GM19023 (cell line): ENCODE measurements at regions not wholly inside any gene's neighbourhood (a gene's known extent, or its start where the extent isn't known, plus 50 kb on each side); places are given as distances from the start of the nearest gene placed in this dataset.
"Not testable (repeated sequence)": the region's sequence is repeated elsewhere in the genome, so short reads cannot be mapped to it uniquely, and the experiment has no call there.

Experiments
- ATAC-seq: cut with Tn5 transposase; IDR thresholded peaks from one replicate; pipeline ENCODE4 v1.9.1; 2021; ENCODE audit warnings: mild to moderate bottlenecking, moderate library complexity; ENCODE audit not compliant: unreplicated experiment

DNA sequence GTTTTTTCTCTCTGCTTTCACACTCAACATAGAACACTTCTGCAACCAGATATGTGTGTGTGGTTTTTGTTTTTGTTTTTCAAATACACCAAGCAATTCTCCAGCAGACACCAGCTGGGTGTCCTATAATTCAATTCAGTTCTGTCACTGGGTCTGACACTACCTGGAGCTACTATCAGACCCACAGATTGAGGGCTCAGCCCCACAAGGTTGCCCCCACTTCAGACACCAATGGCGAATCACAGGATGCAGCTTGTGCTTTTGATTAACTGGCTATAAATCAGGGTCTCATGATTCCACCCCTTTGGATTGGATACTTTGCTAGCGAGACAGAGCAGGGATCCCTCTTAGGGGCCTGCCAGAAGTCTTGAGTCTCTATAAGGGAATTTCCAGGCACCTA lies 462.2 kb upstream of the NRP1 start:
- ATAC-seq: no peak

DNA sequence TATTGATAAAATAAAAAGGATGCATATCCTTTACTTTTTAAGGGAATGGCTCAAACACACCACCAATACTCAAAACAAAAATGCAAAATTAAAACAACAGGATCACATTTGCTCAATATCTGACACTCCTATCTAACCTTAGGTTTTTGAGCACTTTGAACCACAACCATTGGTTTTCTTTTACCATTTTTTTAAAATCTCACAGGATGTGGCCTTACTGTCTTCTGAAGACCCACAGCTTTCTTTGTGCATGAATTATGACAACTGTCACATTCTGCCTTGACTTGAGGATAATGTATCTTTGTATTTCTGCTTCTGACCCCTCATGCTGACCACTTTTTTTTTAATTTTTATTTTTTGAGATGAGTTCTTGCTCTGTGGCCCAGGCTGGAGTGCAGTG lies 461.1 kb upstream of the NRP1 start:
- no peak for ATAC-seq

DNA sequence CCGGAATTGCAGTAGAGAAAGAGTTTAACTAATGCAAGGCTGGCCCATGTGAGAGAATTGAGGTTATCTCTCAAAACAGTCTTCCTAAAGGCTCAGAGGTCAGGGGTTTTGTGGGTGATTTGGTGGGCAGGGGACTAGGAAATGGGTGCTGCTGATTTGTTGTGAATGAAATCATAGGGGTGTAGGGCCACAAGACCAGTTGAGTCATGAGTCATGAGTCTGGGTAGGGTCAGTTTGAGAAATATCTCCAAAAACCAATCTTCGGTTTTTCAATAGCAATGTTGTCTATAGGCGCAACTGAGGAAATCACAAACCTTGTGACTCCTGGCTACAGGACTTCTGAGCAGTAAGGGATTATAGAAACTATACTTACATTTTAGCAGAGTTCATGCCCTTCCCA lies 460.0 kb upstream of the NRP1 start:
- no peak for ATAC-seq

DNA sequence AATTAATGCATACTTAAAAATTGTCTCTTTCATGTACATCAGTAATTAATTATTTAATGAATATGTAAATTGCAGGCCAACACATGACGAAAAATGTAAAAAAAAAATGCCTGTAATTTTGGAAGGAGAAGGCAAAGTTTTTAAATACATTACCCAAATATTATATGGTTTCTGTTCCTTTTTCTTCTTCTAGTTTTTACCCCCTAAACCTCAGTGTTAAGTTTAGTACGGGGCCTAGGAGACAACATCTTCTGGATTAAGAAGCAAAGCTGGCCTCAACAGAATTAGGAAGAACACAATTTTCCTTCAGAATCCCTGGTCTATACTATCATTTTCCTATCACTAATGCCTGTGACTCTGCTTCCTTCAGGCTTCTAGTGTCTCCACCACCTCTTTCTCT lies 459.3 kb upstream of the NRP1 start:
- ATAC-seq: no peak

DNA sequence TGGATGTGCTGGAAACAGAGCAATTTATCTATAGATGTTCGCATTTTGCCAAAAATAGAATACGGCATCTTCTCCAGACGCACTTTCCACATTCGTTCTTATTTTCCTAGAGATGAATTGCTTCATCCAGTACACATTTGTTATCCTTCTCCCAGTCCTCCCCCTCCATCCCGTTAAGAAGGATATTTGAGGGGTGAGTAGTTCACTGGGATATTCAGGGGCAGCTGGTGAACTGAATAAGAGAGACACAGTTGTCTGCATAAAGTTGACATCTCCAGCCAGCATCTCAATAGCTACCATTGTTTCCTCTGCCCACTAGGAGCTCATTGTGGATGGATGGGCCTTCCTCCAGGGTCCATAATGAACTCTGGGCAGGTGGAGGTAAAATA lies 456.8 kb upstream of the NRP1 start:
- ATAC-seq: no peak

DNA sequence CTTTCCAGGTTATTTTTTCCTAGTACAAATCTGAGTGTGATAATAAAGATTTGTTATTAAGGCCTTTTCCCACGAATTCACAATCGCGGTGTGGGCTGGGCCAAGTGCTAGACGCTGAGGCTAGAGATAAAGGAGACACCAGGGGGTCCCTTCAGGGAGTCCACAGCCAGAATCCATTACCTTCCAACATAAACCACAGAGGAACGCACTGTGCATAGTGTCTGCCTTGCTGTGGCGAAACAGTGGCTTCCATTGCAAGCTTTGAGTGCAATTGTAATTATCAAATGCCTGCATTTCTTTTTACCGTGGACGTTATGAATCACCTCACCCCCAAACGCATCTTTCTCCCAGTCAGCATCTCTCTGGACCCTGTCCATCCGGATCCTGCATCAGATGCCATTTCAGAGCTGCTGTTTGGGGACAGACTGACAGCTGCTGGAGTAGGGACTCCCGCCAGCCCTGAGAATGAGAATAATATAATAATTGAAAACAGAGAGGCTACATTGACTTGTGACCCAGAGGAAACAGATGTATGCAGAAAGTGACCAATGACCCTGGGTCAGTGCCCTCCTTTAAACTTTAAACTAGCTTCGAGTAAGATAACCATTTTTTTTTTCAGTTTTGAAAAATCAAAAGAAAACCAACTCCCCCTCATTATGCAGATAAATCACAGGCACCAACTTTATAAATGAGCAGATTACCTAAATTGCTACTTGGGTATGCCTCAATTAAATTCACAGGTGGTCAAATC lies 456.2 kb upstream of the NRP1 start:
- no peak for ATAC-seq

DNA sequence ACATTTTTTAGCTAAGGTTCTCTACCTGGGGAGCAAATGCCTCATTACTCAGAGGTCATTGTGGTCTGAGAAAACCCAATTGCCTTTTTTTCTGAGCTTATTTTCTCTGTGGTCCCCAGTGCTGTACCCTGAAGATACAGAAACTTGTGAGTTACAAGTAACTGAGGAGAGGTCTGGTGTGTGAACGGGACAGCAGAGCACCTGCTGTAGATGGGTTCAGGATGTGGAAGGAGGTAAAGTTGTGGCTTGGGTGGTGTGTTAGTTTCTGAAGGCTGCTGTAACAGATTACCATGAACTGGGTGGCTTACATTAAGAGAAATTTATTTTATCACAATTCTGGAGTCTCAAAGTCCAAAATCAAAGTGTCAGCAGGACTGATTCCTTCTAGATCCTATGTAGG lies 449.1 kb upstream of the NRP1 start:
- ATAC-seq: no peak

DNA sequence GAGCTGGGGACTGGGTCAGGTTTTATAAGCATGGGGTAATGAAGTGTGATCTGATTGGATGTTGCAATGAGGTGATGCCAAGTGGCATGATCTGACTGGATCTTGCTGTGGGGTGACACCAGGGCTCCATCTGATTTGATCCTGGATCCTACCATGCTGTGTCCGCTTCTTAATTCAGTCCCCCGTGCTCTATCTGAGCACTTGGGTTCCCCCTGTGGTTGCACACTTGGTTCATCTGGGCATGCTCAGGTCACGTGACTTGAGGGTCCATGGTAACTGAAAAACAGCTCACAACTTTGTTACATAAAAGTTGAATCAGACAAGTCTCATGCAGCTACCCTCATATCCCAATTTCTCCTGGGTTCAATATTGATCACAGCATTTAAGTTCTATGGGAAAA lies 448.6 kb upstream of the NRP1 start:
- no peak for ATAC-seq

DNA sequence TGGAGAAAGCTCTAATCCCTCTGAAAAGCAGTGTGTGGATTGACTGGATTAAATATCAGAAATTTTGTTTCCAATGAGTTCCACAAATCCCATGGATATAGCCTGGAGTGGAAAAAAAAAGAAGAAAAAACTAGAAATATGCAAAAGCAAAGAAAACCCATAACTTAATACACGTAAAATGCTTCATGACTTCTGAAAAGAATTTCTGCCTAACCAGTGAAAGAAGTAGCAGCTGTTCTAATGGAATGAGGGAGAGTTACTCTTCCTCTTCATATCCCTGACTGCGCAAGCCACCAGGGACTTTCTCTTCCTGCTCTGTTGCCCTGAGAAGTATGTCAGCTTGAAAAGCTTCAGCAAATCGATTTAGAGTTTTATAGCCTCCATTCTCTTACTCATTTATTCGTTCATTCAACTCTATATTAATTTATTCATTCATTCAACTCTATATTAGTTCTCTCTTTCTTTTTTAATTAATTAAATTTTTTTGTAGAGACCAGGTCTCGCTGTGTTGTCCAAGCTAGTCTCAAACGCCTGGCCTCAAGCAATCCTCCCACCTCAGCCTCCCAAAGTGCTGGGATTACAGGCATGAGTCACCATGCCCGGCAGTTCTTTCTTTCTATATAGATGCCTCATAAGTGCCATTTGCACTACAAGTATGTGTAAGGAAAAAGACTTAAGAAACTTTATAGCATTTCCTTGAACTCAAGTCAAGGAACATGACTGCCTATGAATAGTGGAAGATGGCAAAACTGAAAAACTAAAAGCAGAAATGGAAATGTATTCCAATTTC lies 447.3 kb upstream of the NRP1 start:
- no peak for ATAC-seq

DNA sequence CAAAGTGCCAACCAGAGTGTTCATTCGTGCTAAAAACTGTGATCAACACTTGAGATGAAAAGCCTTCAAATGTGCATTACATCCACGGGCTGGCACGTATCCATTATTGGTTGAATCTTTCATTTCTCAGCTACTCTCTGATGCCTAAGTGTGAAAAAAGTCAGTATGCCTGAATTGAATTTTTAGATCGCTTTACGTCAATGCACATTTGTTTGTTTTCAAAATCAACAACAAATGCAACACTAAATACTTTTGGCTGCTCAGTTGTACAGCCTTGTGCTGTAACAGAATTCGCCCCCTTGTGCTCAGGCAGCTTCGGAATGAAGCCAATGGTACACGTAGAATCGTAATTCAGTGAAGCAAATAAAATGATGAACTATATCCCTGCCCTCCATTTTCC lies 446.5 kb upstream of the NRP1 start:
- ATAC-seq: no peak

DNA sequence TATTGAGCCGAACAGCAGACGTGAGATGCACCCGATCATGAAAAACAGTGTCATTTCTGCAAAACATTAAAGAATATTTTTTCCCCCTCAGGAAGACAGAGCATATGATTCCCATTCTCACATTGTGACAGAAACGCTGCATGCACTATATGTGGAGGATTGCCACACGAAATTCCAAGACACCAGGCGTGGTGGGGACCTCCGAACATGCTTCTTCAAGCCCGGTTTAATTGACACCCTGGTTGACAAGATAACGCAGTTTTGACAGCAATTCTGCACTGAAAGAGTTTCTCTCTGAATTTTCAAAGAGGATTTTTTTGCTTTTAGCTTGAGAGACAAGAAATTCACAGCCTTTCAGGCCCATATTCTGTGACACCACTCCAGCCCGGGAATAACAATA lies 442.8 kb upstream of the NRP1 start:
- ATAC-seq: no peak

DNA sequence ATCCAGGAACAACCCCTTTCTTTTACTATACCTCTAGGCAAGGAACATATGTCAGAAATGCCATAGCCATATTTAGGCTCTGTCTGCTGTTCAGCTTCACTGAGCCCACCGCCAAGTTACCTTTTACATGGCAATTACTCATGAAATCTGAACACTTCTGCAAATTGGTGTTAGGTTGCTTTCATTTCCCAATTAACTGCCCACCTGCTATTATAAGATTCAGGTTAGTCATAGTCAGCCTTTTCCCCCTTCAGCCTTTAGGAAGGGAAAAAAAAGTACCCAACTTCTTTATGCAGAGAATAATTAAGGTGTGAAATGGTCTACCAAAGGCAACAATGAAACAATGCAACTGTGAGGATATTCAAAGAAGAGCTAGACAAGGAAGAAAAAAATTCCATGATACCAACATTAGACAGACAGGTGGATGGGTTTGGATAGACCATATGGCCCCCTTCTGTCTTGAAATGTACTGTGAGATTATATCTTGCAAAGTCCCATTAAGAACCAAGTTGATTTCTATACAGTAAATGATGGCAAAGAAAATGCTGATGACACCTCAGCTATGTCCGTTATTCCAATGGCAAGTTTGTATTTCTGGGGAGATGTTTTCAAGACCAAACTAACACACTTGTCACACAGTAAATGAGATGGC lies 442.1 kb upstream of the NRP1 start:
- ATAC-seq: no peak

DNA sequence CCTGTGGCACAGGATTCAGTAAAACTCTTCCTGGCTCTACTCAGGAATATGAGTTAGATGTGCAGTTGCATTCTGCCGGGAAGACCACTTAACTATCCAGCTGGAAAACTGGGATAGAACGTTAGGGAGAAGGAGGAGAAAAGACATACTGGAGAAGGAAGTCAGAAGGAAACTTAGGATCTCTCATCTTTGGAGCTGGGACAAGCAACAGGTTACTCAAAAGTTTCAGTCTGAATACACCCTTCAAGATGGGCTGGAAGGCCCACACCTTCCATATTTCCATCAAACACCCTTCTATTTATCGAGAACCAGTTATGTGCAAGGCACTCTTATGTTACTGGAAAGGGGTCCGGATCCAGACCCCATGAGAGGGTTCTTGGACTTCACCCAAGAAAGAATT lies 440.4 kb upstream of the NRP1 start:
- no peak for ATAC-seq

DNA sequence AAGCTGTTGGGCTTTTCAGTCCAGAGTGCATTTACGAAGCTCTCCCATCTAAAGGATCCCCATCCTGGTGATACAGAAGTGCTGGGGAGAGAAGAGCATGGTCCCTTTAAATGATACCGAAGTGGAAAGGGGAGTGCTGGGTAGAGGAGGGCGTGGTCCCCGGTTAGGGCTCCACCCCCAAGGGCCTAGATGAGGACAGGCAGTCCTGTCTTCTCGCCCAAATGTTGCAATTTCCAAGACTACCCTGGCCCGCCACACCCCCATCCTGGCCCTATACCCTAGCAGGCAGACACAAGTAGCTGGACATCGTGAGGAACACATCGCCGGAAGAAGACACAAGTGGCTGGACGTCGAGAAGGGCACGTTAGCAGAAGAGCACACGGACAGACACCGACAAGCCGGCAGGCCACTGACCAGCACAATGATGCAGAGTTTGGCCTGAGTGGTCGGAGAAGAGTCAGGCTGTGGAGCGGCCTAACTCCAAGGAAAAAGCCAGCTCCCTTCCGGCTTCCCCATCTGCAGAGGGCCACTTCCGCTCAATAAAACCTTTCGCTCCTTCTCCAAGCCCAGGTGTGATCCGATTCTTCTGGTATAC lies 439.5 kb upstream of the NRP1 start:
- no peak for ATAC-seq

DNA sequence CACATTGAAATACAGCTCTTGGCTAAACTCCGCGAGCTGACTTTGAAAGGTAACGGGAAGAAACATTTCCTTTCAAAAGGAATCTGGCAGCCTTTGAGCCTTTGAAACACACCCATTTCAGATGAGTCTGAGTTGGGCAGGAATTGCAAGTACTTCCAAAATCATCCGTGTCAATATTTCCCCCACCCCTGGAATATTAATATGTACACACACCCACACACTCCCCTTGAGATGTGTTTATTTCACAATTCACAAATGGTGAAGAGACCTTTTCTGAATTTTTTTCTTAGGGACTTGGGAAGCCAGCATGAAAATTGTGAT lies 438.7 kb upstream of the NRP1 start:
- ATAC-seq: no peak

DNA sequence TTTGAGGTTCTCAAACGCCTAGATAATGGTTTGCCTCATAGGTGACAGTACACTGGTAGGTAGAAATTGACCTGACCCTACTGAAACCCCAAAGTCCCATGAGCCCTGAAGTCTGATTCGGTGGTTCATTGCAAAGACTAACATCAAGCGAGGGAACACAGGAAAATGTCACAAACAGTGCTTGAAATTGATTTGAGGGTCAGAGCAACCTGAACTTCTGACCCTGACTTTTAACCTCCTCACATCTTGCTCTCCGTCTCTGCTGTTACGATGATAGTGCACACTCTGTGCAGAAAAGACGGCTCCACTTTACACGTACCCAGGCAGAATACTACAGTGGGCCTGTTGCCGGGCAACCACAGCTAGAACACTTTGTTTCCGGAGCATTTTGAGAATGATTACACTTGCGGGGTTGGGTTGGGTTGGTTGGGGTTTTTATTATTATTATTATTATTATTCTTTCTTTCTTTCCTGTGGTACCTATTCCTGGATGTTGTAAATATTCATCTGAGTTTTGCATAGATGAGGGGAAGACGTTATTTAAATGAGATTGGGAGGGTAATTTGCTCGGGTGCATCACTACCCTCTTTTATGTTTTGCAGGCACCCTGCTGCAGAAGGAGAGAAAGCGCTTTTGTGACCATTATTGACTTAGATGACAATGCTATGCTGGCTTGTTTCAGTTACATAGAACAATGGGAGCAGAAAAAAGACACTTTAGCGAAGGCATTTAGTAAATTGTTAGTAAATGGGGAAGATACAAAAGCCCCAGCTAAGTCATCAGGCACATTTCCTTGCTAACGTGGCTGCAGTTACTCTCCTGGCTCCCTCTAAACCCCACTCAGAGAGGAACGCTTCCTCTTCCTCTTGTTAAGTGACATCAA lies 438.1 kb upstream of the NRP1 start:
- ATAC-seq: peak; percentile 52

DNA sequence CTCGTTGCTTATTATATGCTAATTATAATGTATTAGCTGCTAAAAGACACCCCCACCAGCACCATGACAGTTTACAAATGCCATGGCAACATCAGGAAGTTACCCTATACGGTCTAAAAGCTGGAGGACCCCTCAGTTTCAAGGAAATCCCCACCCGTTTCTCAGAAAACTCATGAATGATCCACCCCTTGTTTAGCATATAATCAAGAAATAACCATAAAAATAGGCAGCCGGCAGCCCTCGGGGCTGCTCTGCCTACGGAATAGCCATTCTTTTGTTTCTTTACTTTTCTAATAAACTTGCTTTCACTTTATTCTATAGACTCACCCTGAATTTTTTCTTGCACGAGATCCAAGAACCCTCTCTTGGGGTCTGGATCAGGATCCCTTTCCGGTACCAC lies 437.4 kb upstream of the NRP1 start:
- ATAC-seq: not testable (repeated sequence)

DNA sequence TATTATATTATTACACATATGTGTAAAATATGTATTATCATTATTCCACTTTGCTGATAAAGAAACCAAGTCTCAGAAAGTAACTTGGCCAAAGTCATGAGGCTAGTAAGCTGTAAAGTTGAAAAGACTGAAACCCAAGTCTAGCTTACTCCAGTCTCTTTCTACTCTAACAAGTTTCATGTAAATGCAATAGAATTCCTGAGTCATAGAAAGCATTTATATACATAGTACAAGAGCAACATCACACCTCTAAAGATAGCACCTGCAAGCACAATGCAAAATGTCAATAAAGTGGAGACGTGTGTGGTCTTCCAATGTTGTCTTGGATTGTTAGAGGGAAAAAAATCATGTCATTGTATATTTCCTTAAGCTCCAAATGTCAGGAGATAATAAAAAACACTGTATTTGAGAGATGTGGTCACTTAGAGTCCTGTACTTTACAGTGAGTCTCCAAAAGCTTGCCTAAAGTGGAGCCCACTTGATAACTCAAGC lies 430.3 kb upstream of the NRP1 start:
- no peak for ATAC-seq

DNA sequence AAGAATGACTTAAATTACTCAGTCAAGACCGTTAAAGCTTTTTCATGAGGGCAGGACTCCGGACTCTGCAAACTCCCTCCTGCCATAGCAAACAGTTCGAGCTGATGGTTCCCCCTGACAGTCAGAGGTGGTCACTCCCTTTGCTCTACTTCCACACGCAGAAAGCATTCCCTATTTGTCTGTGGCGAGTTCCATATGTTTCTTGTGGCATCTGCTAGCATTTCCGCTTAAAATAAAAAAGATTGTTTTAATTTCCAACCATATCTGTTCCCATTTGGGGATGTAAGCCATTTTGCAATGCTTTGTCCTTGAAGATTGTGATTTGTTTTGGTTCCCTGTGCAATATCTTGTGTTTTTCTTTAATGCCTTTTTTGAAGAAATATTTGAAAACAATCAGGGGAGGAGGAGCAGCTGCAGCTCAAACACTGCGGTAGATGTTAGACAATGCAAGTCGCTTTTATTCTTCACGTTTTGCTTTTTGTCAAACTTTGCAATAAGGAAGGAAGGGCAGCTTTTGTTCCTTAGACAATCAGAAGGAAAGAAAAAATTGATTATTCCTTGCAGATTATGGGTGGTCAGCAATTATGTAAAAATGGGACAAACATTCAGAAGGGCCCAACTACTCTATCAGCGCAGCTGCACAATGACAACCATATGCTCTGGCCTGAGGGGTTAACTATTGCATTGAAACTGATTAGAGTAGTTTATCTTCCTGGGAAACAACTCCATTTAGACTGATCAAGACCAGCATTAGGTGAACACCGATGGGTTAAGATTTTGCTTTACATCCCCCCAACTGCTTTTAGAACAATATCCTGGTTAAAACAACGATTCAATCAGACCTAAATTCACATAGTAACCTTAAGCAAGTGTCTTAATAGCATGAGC lies 425.8 kb upstream of the NRP1 start:
- no peak for ATAC-seq

DNA sequence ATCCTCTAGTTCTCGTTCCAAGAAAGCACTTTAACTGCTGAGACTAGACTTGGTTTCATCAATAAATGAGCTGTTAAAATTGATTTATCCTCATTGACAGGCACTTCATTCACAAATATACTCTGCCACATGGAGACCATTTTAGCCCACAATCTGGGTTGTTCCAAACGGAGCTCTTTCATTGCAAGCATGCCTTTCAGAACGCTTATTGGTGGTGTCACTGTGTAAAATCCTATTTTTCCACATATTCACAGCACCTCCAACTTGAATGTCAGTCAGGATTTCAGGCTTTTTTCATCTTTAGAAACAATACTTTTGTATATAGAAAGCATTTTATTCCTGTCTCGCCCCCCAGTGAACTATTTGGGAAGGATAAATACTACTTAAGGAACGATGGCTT lies 424.7 kb upstream of the NRP1 start:
- ATAC-seq: no peak
